Gastrocnemius medialis (tissue), 4 donors: ENCODE measurements at regions not wholly inside any gene's neighbourhood (a gene's known extent, or its start where the extent isn't known, plus 50 kb on each side); places are given as distances from the start of the nearest gene placed in this dataset.

Source experiments
- POLR2A ChIP-seq, 2 donors: fragments of 450-650 bp; IDR thresholded peaks; one replicate each; pipeline ENCODE4 v1.6.1; 2017; ENCODE audit warnings: antibody characterized with exemption in 2 of 2, mild to moderate bottlenecking in 2 of 2, moderate library complexity in 2 of 2
- TF ChIP-seq, protein P1 (sequence below), 5 experiments: fragments of 450-650 bp in 3 of 5; fragments of 200-600 bp in 2 of 5; sonication (generic) in 2 of 5; IDR thresholded peaks in 4 of 5; conservative IDR thresholded peaks in 1 of 5; 1 replicate in 4 of 5; 2 replicates in 1 of 5; pipeline ENCODE4 v1.5.1; 2016 to 2019; ENCODE audit warnings: antibody characterized with exemption in 5 of 5, mild to moderate bottlenecking in 3 of 5, moderate library complexity in 3 of 5

DNA sequence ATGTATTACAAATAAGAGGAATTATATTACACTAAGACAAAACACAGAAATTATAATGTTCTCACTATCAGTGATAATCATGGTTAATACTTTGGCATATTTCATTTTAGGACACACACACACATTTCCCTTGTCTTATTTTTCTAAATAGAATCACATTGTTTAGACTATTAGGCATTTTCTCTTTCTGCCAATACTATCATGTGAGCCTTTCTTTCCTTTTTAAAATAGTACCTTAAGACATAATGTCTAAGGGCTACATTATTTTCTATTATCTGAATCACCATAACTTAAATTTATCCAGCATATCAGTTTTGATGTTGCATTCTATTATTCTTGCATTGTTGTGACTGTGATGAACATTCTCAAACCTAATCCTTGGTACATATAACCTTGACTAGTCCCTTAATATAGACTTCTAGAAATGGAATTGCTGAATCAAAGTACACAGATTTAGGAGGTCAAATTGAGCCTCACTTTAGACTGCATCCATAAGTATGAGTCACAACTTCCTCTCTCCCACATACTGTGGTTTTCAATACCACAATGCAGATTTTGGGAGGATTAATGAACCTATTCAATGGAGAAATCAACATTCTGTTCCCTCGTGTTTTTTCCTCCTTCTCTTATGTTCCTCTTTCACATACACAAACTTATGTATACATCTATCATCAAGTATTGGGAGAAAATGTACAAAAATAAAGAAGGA, 212.6 kb downstream of the MOXD1 start:
- TF ChIP-seq, protein P1, sequence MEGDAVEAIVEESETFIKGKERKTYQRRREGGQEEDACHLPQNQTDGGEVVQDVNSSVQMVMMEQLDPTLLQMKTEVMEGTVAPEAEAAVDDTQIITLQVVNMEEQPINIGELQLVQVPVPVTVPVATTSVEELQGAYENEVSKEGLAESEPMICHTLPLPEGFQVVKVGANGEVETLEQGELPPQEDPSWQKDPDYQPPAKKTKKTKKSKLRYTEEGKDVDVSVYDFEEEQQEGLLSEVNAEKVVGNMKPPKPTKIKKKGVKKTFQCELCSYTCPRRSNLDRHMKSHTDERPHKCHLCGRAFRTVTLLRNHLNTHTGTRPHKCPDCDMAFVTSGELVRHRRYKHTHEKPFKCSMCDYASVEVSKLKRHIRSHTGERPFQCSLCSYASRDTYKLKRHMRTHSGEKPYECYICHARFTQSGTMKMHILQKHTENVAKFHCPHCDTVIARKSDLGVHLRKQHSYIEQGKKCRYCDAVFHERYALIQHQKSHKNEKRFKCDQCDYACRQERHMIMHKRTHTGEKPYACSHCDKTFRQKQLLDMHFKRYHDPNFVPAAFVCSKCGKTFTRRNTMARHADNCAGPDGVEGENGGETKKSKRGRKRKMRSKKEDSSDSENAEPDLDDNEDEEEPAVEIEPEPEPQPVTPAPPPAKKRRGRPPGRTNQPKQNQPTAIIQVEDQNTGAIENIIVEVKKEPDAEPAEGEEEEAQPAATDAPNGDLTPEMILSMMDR (IDR thresholded peaks at IDR 0.05 in 4 of 5, conservative IDR thresholded peaks at IDR 0.05 in 1 of 5): no peak
- no peak for TF ChIP-seq POLR2A (IDR thresholded peaks at IDR 0.05)
